Mucosa of gallbladder (tissue), 1 donor: ENCODE measurements at regions not wholly inside any gene's neighbourhood (a gene's known extent, or its start where the extent isn't known, plus 50 kb on each side); places are given as distances from the start of the nearest gene placed in this dataset.
"Not testable (repeated sequence)": the region's sequence is repeated elsewhere in the genome, so short reads cannot be mapped to it uniquely, and the experiment has no call there.

Experiments
- DNase-seq: peaks from one replicate; pipeline ENCODE4 v3.0.0-alpha.2; 2020; ENCODE audit warnings: low spot score
- donor health status: DM: no; HTN: no; CAD: no.

DNA sequence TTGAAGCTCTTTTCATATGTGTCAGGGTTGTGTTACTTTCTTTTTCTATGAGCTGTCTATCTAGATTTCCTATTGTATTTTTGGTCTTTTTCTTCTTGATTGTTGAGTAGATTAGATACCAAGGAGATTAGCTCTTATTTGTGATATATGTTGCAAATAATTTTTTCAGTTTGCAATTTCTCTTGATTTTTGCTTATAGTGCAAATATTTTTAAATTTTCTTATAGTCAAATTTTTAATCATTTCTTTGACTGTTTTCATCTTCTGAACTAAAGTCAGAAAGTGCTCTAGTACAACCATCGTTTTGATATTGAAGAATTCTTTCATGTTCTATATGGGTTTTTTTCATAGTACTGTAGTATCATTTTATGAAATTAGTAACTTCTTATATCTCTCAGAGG, 193.7 kb downstream of the OSTF1 start:
- no peak for DNase-seq

DNA sequence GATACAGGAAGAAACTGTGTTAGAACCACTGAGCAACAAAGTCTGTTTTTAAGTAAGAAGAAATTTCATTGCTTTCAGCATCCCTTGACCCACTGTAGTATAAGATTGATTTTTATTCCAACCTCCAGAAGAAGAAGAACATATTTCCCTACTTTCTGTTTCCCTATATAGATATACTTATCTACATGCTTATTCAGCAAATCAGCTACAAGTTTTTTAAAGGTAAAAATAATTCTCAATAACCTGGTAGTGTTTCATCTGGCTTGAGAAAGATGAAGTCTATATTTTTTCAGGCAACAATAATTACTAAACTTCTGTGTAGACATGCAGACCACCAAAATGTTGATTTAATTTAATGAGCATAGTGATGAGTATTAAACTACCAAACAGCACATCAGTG, 201.0 kb downstream of the OSTF1 start:
- no peak for DNase-seq

DNA sequence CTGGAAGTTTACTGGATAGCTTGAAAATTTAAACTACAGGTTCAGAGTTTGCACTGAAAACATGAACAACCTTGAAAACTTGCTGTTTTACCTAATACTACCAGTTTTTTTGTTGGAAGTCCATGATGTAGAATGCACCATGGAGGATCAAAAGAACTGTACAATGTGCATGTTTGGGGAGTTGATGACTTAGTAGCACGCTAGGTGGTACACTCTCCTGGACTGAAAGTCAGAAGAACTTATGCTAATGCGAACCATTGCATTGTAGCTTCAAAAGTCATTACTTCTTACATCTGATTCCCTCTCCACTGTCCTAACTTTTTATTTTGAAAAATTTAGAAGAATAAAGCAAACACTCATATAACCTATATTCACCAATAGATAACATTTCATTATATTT, 211.0 kb downstream of the OSTF1 start:
- no peak for DNase-seq

DNA sequence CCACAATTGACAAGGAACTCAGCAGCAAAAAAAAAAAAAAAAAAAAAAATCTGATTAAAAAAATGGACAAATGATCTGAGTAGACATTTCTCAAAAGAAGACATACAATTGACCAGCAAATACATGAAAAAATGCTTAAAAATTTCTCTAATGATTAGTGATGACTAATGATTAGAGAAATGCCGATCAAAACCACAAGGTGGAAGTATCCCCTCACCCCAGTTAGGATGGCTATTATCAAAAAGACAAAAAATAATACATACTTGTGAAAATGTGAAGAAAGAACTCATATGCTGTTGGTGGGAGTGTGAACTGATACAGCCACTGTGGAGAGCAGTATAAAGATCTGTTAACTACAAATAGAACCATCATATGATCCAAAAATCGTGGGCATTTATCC, 245.3 kb downstream of the OSTF1 start:
- no peak for DNase-seq

DNA sequence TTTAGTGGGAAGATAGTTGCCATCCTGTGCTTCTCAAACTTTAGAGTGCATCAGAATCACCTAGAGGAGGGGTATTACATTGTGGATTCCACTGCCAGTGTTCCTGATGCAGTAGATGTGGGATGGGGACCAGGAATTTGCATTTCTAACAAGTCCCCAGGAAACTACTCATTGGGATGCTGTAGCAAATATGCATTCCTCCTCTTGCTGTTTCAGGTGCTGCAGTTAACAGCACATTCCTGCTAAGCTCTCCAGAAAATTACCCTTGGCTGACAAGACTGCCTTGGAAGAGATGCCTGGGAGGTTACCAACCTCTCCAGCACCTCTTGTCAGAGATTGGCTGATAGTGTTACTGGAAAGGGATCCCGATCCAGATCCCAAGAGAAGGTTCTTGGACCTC, 270.5 kb downstream of the OSTF1 start:
- no peak for DNase-seq

DNA sequence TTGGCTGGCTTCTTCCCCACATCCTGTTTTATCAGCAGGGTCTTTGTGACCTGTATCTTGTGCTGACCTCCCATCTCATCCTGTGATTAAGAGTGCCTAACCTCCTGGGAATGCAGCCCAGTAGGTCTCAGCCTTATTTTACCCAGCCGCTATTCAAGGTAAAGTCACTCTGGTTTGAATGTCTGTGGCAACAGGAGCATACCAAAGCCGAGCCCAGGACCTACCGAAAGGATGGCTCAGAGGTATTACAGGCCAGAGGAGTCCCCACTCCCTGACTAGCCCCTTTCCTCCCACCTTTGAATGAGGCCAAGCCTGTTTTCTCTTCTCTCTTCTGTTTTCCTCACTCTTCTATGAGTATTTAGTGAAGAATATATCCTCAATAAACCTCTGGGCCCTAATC, 271.3 kb downstream of the OSTF1 start:
- DNase-seq: no peak

DNA sequence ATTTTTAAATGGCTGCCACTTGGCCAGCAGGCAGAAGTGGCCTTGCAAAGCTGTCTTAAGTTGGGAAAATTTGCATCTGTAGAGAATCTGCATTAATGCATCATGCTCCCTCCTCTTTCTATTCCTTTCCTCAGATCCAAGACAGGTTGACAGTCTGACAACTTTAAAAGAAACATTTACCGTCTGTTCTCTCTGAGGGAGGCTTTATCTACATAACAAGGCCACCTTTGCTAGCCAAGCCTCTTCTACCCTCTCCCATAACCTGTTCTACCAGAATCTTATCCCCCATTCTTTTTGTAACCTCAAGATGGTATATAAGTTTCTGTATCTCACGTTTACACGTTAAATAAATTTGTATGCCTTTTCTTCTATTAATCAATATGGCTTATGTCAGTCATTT, 271.9 kb downstream of the OSTF1 start:
- DNase-seq: no peak

DNA sequence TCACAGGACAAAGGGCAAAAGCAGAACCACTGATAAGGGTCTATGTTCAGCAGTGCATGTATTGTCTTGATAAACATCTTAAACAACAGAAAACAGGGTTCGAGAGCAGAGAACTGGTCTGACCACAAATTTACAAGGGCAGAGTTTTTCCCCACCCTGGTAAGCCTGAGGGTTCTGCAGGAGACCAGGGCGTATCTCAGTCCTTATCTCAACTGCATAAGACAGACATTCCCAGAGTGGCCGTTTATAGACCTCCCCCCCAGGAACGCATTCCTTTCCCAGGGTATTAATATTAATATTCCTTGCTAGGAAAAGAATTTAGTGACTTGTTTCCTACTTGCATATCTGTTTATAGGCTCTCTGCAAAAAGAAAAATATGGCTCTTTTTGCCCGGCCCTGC, 274.1 kb downstream of the OSTF1 start:
- DNase-seq: not testable (repeated sequence)

DNA sequence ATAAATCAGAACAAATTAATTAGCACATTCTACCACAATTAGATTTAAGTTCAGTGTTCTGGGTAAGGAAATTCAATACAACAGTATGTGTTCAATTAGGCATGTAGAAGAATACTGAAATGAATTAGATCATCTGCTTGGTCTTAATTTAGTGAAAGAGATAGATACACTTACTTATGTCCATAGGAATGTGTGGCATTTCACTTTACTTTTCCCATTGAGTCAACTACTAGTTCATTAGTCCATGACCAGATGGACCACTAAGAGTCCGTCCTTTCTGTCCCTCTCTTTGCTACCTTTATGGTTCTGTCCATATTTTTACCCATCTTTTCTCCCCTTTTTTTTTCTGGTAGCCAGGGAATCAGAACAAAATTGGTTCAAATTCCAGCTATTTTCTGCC, 276.9 kb downstream of the OSTF1 start:
- no peak for DNase-seq

DNA sequence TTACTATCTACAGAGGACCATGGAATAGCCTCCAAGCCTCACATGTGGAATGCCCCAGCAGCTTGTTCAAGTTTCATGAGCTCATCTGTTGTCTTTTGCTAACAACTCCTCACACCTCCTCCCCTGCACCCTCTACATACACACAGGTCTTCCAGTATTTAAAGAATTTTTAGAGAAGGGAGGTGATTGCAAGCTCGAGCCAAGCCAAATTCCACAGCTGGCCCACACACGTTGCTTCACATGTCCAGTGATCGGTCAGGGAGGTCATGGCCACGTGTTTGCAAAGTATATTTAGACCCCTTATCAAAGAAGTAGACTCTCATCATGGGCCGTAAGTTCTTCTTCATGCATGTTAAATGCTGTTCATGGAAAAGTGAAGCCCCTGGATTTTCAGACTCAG, 281.7 kb downstream of the OSTF1 start:
- DNase-seq: no peak

DNA sequence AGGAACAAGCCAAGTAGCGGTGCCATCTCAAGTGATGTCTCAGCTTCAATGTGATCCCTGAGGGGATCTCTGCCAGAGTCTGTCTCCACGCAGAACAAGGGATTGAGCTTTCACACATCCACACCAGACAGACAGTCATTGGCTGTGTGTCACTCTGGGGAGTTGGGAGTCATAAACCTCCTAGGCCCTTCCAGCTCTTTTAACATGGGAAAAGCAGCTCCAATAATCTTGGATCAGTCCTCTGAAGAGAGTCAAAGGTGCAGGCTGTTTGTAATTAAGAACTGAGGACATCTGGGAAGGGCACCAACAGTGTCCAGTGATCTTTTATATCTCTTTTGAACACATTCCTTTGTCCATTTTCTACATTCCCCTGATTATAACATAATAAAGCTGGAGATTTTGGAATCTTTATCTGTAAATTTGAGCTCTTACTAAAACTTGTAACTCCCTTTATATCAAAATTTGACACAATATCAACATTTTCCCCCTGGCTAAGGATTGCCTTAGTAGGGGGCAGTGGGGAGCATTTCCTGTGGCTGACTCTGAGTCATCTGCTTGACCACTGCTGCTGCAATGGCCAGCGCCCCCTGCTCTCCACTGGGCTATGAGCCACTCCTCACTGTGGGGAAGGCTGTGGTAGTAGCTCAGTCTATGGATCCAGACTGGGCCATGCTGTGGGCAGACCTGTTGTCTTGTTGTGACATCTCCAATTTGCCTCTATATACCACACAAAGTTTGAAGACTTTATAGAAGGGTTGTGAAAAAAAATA, 284.4 kb downstream of the OSTF1 start:
- peak; percentile 11 for DNase-seq

DNA sequence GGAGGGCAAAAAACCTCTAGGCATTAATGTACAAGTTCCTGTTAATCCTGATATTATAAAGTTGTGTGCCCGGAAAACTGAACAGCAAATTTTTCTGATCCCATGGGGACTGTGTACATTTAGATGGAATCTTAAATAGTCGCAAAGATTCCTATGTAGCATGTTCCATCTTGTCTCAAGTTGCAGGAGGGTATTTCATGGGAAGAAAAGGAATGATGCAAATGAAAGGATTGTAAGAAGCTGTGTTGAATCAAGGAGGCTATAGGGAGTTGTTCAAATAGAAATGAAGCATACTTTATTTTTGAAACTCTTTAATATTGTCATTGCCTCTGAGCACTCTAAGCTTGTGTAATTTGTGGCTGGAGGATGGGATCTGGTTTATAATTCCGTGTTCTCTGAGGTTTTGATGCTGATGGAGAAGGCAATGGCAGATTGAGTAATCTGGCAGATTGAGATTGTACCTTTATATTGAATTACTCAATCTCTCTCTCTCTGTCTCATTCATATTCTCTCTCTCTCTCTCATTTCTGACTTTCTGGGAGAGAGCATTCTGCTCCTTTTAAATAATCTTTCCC, 288.5 kb downstream of the OSTF1 start:
- no peak for DNase-seq

DNA sequence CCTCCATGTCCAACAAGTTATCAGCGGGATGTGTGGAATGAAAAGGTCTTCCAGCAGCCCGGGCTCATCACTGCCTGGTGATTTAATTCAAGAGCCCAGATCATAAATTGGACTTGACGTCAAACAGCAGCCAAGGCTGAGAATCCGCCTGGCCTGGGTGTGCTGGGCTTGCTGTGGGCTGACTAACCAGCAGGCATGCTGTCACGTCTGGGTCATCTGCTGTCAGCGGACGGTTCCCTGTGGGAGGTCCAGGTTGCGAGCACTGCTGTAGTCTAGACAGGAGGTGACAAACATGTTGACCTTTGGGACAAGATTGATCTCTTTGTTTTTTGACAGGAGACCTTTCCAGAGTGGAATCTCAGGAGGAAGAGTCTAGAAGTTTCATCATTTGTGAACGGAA, 289.7 kb downstream of the OSTF1 start:
- DNase-seq: peak; percentile 40

DNA sequence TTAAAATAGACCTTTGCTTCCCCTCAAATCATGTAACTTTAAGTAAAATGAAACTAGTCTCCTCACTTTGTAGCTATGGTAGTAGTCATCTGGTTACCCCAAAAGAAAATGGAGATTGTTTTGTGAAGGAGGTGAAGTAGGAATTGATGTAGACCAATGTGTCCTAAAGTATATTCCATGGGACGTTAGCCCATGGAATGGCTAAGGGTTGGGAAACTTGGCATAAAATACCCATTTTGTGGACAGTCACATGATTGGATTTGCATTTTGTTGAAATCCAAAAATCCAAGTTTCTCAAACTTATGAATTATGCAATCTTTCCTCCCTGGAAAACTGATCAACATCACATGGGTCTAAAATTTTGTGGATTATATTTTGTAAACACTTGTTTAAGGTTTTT, 290.6 kb downstream of the OSTF1 start:
- DNase-seq: no peak

DNA sequence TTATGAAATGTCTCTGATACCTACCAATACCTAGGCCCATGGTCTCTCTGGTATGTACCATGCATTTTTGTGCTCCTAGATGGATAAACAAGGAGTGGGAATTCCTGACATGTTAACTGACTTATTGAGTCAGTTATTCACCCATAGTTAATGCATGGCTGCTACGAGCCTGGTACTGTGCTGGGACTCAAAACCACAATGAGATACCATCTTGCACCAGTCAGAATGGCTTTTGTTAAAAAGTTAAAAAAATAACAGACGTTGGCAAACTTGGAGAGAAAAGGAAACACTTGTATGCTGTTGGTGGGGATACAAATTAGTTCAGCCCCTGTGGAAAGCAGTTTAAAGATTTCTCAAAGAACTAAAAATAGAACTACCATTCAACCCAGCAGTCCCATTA, 293.8 kb downstream of the OSTF1 start:
- DNase-seq: no peak

DNA sequence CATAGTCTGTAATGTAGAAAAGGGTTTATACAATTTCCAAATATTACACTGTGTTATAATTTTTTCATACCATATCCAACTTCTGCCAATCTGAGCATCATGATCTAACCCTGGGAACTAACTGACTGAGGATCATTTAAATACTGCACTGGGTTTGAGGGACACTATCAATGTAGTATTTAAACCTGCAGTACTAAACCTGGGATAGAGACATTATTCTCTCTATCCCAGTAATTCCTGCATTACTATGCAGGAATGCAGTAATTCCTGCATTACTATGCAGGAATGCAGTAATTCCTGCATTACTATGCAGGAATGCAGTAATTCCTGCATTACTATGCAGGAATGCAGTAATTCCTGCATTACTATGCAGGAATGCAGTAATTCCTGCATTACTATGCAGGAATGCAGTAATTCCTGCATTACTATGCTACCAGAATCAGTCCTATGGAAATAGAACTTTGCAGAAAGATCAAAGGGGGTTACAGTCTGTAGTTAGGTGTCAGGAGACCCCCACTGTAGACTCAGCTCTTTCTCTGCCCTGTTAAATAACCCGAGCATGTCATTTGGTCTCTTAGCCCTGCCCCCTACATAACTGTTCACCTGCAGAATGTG, 295.2 kb downstream of the OSTF1 start:
- DNase-seq: not testable (repeated sequence)

DNA sequence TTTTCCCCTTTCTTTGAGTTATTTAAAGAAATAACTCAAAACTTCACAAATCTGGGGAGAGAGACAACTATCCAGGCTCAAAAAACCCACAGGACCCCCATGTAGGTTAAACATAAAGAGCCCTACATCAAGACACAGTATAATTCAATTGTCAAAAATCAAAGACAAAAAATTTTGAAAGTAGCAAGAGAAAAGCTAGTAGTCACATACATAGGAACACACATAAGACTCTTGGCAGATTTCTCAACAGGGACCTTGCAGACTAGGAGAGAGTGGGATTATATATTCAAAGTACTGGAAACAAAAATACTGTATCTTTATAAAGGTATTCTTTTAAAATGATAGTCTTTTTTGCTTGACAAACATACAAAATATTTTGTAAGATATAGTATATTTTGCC, 296.9 kb downstream of the OSTF1 start:
- no peak for DNase-seq

DNA sequence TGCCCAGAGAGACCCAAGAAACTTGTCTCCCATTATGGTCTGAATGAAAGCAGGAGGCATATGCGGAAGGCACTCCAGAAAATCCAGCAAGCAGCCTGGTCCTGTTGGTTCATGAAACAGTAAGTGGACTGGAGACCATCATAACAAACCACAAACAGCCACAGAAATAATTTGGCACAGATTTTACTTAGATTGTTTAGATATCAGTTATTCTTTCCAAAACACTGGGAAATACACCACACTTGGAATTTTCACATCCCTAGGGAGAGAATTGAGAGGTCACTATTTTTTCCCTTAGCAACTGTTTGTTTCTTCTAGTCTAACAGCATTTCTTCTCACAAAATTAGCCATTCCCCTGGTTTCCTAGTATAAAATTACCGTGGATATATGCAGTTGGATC, 300.8 kb downstream of the OSTF1 start:
- DNase-seq: no peak

DNA sequence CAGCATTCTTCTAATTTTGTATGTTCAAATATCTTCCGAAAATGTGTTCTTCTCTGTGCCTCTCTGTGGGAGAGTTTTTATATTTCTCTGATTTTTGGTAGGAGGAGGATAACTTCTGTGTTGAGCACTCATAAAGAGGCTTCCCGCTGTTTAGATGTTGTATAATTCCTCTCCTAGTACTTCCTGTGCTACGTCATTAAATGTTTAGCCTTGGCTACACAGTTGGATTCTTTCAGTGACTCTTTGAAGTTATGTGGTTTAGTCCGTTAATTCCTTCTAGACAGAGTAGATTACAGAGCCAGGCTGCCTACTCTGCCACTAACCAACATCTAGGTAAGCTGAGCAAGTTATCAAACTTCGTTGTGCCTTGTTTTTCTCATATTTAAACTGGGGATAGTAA, 302.6 kb downstream of the OSTF1 start:
- no peak for DNase-seq

DNA sequence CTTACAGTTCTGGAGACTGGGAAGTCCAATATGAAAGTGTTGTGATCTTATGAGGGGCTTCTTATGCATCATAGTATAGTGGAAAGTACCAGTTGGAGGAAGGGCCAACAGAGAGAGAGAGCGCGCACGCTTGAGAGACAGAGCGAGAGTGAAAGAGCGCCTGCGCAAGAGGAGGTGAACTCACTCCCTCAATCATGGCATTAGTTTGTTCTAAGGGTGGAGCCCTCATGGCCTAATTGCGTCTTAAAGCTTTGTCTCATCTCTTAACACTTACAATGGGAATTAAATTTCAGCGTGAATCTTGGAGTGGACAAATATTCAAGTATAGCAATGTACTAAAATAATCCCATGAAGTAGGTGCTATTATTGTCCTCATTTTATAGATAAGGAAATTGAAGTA, 303.2 kb downstream of the OSTF1 start:
- DNase-seq: no peak

DNA sequence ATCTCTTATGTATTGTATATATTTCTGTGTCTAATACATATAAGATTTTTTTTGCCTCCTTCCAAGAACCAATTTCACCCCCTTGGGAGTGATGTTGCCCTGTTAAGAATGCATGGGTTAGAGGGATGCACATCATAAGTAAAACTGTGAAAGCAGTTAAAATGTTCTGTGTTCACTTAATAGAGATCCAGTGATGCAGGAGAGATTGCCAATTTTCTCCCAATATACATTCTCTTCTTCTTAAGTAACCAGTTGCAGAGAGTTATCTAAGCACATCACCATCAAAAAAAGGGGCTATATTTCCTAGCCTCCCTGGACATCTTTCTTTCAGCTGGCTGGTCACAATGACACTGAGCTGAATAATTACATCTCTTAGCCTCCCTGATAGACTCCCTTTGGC, 307.0 kb downstream of the OSTF1 start:
- no peak for DNase-seq

DNA sequence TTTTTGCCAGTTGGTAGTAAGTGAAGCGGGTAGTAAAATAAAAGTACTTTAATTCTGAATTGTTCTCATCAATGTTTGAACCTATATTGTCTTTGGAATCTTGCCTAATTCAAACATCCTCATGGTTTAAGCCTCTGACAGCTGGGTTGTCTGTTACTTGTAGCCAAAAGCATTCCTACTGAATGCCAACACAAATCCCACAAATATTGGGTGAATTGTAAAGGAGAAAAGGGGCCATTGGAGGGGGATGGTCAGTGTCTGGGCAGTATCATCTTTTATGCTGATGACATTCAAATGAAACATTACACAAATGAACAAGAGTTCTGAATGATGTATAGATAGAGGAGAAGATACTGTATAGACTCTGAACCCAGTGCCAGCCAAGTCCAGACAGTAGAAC, 309.5 kb downstream of the OSTF1 start:
- no peak for DNase-seq

DNA sequence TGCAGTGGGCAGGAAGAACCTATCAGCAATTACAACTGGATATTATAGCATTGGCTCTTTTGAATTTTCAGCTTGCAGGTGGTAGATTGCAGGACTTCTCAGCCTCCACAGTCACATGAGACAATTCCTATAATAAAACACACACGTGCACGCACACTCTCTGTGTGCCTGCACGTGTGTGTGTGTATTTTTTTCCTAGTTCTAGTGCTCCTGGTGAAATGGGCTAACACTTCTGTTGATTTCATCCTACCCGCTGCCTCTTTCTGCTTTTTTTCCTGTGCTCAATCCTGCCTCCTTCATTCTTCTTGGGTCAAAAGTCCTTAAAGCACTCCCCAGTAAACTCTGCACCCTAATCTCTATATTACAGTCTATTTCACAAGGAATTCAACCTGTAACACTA, 320.1 kb downstream of the OSTF1 start:
- no peak for DNase-seq

DNA sequence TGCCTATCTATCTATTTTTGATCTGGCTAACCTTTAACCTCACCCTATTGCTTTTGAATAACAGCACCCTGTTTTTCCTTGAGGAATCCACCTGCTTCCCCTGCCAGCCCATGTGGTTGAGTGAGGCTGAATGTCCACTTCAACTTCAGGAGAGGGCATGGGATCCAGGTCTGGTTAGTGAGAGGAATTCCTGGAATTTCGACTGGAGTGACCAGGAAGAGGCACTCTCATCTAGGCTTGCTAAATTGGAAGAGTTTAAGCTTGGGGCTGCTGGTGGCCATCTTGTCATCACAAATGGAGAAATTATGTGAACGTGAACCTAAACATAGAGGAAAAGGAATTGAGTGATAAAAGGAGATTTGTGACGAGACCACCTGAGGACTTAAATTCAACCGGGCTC, 322.1 kb downstream of the OSTF1 start:
- no peak for DNase-seq
